HG02678 (cell line): ENCODE measurements at regions not wholly inside any gene's neighbourhood (a gene's known extent, or its start where the extent isn't known, plus 50 kb on each side); places are given as distances from the start of the nearest gene placed in this dataset.

Experiments used
- ATAC-seq: cut with Tn5 transposase; IDR thresholded peaks from one replicate; pipeline ENCODE4 v1.9.1; 2021; ENCODE audit warnings: mild to moderate bottlenecking, moderate library complexity; ENCODE audit not compliant: unreplicated experiment

- no peak for ATAC-seq
These were observed 253.3 kb downstream of the DMAC1 start for GRCh38 chr9:7546261-7546660.

GRCh38 chr9:7545371-7546165 lies 254.0 kb downstream of the DMAC1 start:
- no peak for ATAC-seq

GRCh38 chr9:7542693-7543092 lies 256.9 kb downstream of the DMAC1 start:
- ATAC-seq, result no peak

DNA sequence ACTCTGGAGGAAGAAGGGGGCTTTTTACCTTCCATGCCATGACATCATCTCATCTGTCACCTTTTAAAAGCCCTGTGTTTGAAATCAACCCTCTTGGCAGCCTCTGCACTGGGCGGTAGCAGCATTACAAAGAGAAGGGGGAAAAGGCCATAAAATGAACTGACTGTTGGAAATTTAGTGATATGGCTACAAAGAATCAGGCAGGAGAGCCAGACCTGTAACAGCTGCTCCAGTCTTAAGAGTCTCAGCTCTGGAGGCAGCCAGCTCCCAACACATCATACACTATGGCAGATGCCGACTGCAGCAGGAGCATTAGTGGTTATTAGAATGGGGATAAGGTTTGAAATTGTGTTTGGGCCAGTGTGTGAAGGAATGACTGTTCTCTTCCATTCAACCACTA lies 257.5 kb downstream of the DMAC1 start:
- ATAC-seq, result no peak

GRCh38 chr9:7536310-7536939 lies 263.2 kb downstream of the DMAC1 start:
- peak; percentile 82 for ATAC-seq

DNA sequence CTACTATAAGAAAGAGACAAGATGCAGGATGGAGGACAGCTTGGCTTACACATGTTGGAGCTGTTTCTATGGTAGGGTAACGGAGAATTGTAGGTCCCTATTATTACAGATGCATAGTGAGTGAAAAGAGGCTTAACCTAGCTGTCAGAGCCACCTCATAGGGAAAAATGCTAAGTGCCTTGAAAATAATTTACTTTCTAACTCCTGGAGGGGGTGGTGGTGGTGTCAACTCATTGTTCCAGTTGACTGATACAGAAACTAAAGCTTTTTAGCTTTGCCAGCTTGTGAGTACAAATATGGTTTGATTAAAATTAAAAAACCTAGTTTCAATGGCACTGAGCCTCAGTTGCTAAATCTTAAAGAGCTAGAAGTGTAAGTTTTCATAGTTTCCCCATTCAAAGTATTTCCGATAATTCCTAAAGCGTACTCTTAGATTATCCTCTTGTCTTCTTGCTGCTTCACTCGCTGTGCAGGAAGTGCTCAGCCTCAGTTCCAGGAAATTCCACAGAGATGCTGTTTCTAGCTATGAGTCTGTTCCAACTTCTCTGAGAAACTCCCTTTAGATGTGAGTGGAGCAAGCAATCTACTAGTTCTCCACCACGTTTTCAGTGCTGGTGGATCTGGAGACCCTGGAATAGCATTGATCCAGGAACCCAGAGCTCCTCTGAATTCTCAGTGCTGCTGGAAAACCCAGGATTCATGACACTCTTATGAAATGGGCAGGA lies 265.2 kb downstream of the DMAC1 start:
- ATAC-seq, result no peak

DNA sequence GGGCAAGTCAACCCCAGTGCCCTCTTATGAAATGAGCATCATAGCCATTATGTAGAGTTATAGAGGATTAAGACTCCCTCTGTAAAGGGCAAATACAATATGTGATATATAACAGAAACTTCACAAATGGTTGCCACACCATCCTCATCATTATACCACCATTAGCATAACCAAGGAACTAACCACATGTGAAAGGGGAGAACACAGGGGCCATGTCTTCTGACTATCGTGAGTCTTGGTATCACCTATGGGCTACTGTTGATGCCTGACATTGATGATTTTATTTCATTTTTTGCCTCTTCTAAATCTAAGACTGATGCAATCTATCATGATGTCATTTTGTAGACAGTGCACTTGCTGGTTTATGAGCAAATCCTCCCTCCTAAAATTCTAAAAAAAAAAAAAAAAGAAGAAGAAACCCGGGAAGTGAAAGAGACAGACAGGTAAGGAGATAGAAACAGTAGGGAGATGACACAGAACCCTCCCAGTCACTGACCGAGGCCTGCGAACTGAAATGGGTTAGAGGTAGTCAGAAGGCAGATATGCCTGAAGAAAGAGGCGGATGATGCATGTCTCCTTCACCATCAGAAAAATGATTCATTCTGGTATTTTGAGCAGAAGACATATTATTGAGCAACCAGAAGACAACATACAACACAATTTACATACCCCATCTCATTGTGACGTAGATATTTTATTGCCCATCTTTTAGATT lies 266.0 kb downstream of the DMAC1 start:
- ATAC-seq, result no peak

DNA sequence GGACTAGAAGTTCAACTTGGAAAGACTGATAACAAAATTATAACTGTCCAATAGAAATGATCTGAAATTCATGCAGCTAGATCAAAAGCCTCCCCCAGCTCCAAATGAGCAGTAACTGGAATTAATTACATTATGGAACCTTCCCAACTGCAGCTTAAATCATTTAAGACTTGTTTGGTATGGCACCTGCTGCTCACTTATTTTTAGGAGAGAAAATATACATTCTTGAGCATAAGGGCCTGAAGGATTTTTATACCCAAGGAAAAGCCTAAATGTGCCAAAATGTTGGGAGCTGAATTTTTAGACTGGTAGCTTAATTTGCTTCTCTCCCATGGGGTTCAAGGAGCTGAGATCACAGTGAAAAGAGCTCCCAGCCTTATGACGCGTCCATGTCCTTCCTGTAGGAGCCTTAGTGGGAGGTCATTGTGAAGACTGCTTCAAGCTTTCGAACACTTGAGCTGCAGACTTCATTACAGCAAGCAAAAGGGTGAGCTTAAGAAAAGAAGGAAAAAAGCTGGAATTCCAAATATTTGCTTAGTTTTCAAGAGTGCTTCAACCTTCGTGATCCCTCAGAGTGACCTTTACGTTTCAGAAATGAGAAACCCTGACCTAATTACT lies 276.0 kb downstream of the DMAC1 start:
- no peak for ATAC-seq

GRCh38 chr9:7520396-7520795 lies 279.2 kb downstream of the DMAC1 start:
- no peak for ATAC-seq

DNA sequence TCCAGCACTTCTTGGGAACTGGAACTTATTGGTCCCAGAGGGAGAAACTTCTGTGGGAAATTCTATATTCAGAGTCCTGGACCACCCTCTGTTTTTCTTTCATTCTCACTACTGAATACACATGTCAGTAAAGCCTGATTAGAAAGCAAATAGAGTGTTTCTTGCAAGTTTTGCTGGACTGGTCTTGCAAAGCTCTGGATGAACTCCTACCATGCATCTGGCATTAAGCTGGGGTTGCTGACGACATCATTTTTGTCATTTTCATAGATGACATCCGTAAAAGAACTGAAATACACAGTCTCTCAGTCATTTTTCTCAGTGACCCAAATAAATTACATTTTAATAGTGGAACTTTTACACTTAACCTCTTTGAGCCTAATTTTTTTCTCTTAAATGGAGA lies 283.2 kb downstream of the DMAC1 start:
- ATAC-seq, result no peak

DNA sequence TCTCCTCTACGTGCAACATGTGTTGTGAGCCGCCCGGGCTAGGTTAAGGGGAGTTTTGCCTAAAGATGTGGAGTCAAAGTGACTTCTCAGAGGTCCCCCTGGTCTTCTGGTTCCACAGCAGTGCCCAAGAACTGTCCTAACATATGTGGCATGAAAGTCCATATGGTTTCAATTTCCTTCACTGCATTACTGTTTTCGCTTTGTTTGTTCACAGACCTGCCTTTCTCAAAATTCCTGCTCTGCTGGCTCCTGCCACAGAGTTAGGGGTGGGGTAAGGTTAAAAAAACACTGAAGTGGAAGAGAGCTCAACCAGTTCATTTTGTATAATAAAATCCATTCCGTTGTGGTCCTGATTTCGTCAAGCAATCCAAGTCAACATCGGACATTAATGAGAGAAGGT lies 289.4 kb downstream of the DMAC1 start:
- no peak for ATAC-seq

- no peak for ATAC-seq
These were observed 289.9 kb downstream of the DMAC1 start for GRCh38 chr9:7509576-7510145.

GRCh38 chr9:7508516-7508915 lies 291.1 kb downstream of the DMAC1 start:
- no peak for ATAC-seq

GRCh38 chr9:7507566-7508270 lies 291.9 kb downstream of the DMAC1 start:
- no peak for ATAC-seq

GRCh38 chr9:7507026-7507425 lies 292.6 kb downstream of the DMAC1 start:
- no peak for ATAC-seq

DNA sequence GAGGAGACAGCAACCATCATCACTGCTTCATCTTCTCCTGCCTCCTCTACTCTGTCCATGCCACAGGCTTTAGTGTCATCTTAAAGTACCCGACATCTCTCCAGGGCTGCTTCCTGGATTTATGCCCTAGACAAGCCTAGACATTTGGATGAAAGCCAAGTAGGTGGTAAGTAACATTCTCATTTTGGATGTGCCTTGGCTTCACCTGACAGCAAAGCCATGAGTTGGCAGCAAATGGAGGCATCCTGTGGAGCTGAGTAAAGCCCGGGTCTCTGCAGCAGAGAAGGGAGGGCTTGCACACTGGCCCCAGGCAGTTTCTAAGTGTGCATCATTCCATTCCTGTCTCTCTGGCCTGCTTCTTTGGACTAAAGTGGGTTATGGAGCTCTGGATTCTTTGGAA lies 299.1 kb downstream of the DMAC1 start:
- no peak for ATAC-seq

DNA sequence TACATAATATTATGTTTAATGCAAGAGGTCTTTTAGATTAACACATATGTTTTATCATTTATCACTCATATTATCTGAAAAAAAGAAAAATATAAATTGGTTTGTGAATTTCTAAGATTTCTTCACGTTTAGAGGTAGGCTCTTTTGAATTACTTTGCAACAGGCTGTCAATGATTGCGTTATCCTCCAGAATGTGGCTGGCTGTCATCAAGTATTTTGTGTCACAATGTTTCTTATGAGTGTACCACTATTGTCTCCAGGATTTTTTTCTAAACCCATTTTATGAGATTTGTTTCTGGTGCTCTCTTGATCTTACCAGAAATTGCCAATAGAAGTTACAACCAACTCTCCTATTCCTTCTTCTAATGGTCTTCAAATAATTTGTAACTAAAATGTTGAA lies 307.9 kb downstream of the DMAC1 start:
- ATAC-seq, result no peak

GRCh38 chr9:7490317-7491108 lies 309.1 kb downstream of the DMAC1 start:
- ATAC-seq, result no peak

DNA sequence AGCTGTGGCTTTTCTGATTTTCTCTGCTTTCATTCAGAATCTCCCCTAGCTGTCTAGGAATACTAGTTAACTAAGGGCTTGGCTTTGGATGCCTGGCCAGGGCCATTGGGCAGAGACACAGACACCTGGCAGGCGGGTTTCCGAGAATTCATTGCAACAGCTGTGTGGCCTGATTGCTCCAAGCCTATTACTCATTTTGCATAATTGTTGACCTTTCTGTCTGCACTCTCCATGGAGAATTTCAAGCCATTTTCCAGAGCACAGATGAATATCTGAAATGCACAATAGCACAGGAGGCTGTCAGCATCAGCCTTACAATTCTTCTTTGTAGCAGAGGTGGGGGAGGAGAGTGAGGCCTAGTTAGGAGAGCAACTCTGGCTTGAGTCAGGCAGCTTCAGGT lies 310.5 kb downstream of the DMAC1 start:
- ATAC-seq, result no peak
